ENCODE measurements at regions not wholly inside any gene's neighbourhood (a gene's known extent, or its start where the extent isn't known, plus 50 kb on each side); places are given as distances from the start of the nearest gene placed in this dataset.

DNA sequence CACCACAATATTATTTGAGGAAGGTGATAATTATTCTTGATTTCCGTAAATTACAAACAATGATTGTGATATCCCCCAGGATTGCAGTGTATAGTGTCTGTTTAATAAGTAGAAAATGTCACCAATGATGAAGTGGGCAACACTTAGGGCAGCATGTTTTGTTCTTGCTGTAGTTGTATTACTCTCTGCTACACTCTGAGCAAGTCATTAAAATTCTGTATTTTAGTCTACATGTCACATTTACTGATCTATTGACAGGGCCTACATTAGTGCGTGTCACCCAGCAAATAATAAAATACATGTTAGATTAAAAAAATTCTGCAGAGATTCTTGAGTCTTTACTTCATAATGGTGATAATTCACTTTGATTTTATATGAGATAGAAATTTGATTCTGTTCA is 247.6 kb downstream of the TMX3 start:
- CTCF ChIA-PET (ENCODE audit: partially characterized antibody): no interaction called here
- no peak overlapping the region for H3K9ac ChIP-seq (replicated peaks in 1 of 4; ENCODE audit: extremely low read depth in 1 of 4, low read depth in 3 of 4, low read length in 3 of 4)
- no peaks in the 10 kb centered on the region for H3K36me3 ChIP-seq (ENCODE audit: control insufficient read depth in 2 of 4, insufficient read depth in 4 of 4, low read length in 3 of 4)
- 79% methylated on average over 2 of the region's 2 CpGs; no CpG with 5 or more reads in 1 of the 2 experiments for WGBS, 2 experiments (ENCODE audit: extremely low coverage in 1 of 2, insufficient coverage in 1 of 2, insufficient read length in 1 of 2, insufficient replicate concordance in 2 of 2, low coverage in 1 of 2, low lambda C conversion rate in 2 of 2, missing lambda C conversion rate in 1 of 2)
- no peak overlapping the region for H2BK12ac ChIP-seq (ENCODE audit: low read depth, low read length)
- no peaks in the 10 kb centered on the region for H3K23me2 ChIP-seq (ENCODE audit: low read depth, low read length)
- H2BK20ac ChIP-seq (ENCODE audit: low read length): no peak overlapping the region
- no peak overlapping the region for H4K5ac ChIP-seq (ENCODE audit: insufficient read length, low read depth, low read length)
- no peak overlapping the region for H2BK120ac ChIP-seq (replicated peaks; ENCODE audit: low read depth, low read length)
- no peaks in the 10 kb centered on the region for H3K27me3 ChIP-seq (replicated peaks in 1 of 4; ENCODE audit: control insufficient read depth in 3 of 4, extremely low read depth in 1 of 4, insufficient read depth in 3 of 4, low read length in 3 of 4)
- no peaks in the 10 kb centered on the region for H3K79me2 ChIP-seq (ENCODE audit: control insufficient read depth in 1 of 2, insufficient read depth in 2 of 2, low read length in 2 of 2)
- no peaks in the 10 kb centered on the region for H3K4me1 ChIP-seq (replicated peaks in 1 of 4; ENCODE audit: control insufficient read depth in 3 of 4, insufficient read depth in 4 of 4, low read length in 3 of 4)
- POLR2A ChIA-PET (ENCODE audit: partially characterized antibody): no interaction called here
- no peak overlapping the region for H3K4me2 ChIP-seq (ENCODE audit: insufficient read depth in 1 of 2, low read depth in 2 of 2, low read length in 2 of 2)
- no peak overlapping the region for H2AK5ac ChIP-seq (ENCODE audit: low read depth, low read length)
- H4K20me1 ChIP-seq (replicated peaks in 1 of 2; ENCODE audit: control insufficient read depth in 1 of 2, insufficient read depth in 2 of 2, low read length in 2 of 2): no peaks in the 10 kb centered on the region
- no peak for FAIRE-seq
- H3K27ac ChIP-seq (ENCODE audit: low read depth, low read length): no peak overlapping the region
- H2BK15ac ChIP-seq (ENCODE audit: low read length): no peak overlapping the region
- H2BK5ac ChIP-seq (ENCODE audit: low read depth, low read length): no peak overlapping the region
- H3K4me3 ChIP-seq (ENCODE audit: extremely low read depth in 1 of 4, insufficient read depth in 2 of 4, low read depth in 3 of 4, low read length in 4 of 4): no peak overlapping the region
- H3K18ac ChIP-seq (ENCODE audit: extremely low read depth, low read length): no peak overlapping the region
- H4K91ac ChIP-seq (replicated peaks; ENCODE audit: insufficient read length, low read length): no peak overlapping the region
- no peak overlapping the region for H3K56ac ChIP-seq (replicated peaks; ENCODE audit: insufficient read length, low read depth, low read length)
- H3K9me3 ChIP-seq (ENCODE audit: insufficient read depth in 2 of 2, low read depth in 1 of 2, low read length in 1 of 2): no peaks in the 10 kb centered on the region
- no peak overlapping the region for H3K23ac ChIP-seq (ENCODE audit: insufficient read length)
- no peak overlapping the region for H4K8ac ChIP-seq (ENCODE audit: extremely low read depth, insufficient read depth, low read length)
- no peak overlapping the region for H3K14ac ChIP-seq (ENCODE audit: insufficient read length)
- no peak for DNase-seq (ENCODE audit: low read depth in 1 of 2, low spot score in 2 of 2)
- H3K79me1 ChIP-seq (ENCODE audit: low read depth, low read length): no peaks in the 10 kb centered on the region
- H3K4ac ChIP-seq (replicated peaks; ENCODE audit: insufficient read length, low read depth, low read length): no peak overlapping the region
- no peak overlapping the region for H2AFZ ChIP-seq (ENCODE audit: low read length)
- TF ChIP-seq, protein P1, sequence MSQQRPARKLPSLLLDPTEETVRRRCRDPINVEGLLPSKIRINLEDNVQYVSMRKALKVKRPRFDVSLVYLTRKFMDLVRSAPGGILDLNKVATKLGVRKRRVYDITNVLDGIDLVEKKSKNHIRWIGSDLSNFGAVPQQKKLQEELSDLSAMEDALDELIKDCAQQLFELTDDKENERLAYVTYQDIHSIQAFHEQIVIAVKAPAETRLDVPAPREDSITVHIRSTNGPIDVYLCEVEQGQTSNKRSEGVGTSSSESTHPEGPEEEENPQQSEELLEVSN (IDR thresholded peaks at IDR 0.05): no peak
- TF ChIP-seq POLR2AphosphoS5 (IDR thresholded peaks at IDR 0.05; ENCODE audit: low read depth, low read length) (no peak), SP4 (IDR thresholded peaks at IDR 0.05; ENCODE audit: low read length) (no peak), JUN (IDR thresholded peaks at IDR 0.05; ENCODE audit: low read depth, low read length) (no peak), GTF2F1 (IDR thresholded peaks at IDR 0.05; ENCODE audit: borderline replicate concordance, low read depth, low read length) (no peak)
- TF ChIP-seq, protein P2, sequence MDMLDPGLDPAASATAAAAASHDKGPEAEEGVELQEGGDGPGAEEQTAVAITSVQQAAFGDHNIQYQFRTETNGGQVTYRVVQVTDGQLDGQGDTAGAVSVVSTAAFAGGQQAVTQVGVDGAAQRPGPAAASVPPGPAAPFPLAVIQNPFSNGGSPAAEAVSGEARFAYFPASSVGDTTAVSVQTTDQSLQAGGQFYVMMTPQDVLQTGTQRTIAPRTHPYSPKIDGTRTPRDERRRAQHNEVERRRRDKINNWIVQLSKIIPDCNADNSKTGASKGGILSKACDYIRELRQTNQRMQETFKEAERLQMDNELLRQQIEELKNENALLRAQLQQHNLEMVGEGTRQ (IDR thresholded peaks at IDR 0.05; ENCODE audit: low read length): no peak
- TF ChIP-seq, protein P3, sequence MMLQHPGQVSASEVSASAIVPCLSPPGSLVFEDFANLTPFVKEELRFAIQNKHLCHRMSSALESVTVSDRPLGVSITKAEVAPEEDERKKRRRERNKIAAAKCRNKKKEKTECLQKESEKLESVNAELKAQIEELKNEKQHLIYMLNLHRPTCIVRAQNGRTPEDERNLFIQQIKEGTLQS (IDR thresholded peaks at IDR 0.05; ENCODE audit: insufficient read depth, low read depth, low read length): no peak
